LNCaP clone FGC (cell line): ENCODE measurements at regions not wholly inside any gene's neighbourhood (a gene's known extent, or its start where the extent isn't known, plus 50 kb on each side); places are given as distances from the start of the nearest gene placed in this dataset.

Experiments used
- DNase-seq: peaks from one replicate; pipeline ENCODE4 v3.0.0-alpha.2; 2011; ENCODE audit warnings: low read depth
- H3K4me3 ChIP-seq: 2 replicates; pipeline ENCODE4 v1.5.1; 2011; ENCODE audit warnings: mild to moderate bottlenecking, low read depth, low read length, control low read depth
- TF ChIP-seq, protein P1 (sequence below): IDR thresholded peaks from 2 replicates; pipeline ENCODE4 v1.5.1; 2012; ENCODE audit warnings: mild to moderate bottlenecking; ENCODE audit not compliant: control insufficient read depth, insufficient read depth; ENCODE audit errors: extremely low read depth

DNA sequence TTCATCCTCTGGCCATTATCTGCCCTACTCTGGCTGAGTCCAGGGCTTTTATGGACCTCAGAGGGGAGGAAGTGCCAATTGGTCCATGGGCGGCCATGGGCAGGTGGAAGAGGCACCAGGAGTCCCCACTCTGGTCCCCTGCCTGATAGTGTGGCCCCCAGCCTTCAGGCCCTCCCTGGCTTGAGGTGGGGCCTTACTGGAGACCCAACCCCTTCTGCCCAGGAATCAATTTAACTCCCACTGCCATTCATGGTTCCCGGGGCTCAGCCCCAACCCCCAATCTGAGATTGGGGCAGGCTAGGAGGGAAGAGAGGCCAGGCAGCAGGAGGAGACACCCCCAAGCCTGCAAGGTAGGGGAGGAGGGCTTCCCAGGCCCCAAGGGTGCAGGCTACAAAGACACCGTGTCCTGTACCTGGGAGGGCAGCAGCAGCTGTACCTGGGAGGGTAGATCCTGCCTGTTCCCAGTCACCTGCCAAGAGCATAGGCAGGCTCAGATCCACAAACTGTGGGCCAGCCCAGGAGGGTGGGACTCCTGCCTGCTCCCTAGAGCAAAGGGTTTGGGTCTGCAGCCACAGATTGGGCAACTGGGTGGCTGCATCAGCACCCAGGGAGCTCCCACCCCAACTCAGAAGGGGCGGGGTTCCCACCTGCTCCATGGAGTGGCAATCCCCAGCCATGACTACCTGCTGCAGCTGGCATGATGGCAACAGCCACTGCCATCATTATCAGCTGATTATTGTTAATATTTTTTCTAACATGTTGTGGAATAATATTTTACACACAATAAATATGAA is 1044.1 kb upstream of the B3GALT2 start:
- no peak for DNase-seq
- TF ChIP-seq, protein P1, sequence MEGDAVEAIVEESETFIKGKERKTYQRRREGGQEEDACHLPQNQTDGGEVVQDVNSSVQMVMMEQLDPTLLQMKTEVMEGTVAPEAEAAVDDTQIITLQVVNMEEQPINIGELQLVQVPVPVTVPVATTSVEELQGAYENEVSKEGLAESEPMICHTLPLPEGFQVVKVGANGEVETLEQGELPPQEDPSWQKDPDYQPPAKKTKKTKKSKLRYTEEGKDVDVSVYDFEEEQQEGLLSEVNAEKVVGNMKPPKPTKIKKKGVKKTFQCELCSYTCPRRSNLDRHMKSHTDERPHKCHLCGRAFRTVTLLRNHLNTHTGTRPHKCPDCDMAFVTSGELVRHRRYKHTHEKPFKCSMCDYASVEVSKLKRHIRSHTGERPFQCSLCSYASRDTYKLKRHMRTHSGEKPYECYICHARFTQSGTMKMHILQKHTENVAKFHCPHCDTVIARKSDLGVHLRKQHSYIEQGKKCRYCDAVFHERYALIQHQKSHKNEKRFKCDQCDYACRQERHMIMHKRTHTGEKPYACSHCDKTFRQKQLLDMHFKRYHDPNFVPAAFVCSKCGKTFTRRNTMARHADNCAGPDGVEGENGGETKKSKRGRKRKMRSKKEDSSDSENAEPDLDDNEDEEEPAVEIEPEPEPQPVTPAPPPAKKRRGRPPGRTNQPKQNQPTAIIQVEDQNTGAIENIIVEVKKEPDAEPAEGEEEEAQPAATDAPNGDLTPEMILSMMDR = no peak
- no peak overlapping the region for H3K4me3 ChIP-seq

DNA sequence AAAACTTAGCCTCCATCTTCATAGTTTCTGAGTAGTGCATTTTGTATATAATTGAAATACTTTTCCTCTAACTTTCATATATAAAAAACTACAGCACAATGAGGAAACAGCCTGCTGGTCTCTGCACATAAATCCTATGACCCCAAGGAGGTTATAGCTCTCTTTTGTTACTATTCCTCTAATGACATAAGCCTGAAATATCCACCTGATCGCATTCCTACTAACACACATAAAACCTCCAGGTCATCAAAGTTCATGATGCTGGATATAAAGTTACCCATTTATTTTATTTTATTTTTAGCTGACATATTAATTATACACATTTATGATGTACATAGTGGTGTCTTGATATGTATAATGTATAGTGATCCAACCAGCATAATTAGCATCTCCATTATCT is 1042.0 kb upstream of the B3GALT2 start:
- TF ChIP-seq, protein P1 = no peak
- no peak overlapping the region for H3K4me3 ChIP-seq
- no peak for DNase-seq

DNA sequence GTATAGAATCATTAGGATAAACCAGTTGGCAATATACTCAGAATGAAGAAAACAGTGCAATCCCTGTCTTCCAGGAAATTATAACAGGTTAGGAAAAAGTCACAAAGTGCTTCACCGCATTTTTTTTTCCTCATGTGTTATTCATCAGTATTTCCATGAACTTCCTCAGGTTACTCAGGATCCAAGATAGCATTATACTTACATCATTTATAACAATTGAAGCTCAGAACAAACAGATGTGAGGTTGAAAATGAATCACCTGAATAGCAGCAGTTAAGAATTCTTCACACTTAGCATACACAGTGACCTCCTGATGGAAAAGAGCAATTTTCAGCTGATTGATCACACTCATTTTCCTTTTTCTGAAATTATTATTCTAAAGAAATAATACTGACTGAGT is 1040.7 kb upstream of the B3GALT2 start:
- H3K4me3 ChIP-seq = no peak overlapping the region
- DNase-seq = no peak
- TF ChIP-seq, protein P1 = no peak

DNA sequence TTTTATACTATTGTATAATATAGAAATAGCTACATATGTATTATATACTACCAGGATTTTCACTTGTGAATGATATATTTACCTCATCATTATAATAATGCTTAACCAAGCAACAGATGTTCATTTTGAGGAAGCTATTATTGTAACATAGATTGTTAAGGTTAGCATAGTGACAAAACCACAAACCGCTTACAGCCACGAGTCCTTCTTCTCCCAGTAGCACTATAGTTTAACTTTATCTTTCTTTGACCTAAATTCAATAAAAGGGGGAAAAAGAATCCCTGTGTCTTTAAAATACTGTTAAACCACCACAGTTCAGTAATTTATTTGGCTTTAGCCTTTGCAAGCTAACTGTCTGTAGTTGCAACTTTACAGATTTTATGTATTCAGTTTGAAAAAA is 1039.4 kb upstream of the B3GALT2 start:
- H3K4me3 ChIP-seq = no peak overlapping the region
- DNase-seq = no peak
- TF ChIP-seq, protein P1 = no peak

DNA sequence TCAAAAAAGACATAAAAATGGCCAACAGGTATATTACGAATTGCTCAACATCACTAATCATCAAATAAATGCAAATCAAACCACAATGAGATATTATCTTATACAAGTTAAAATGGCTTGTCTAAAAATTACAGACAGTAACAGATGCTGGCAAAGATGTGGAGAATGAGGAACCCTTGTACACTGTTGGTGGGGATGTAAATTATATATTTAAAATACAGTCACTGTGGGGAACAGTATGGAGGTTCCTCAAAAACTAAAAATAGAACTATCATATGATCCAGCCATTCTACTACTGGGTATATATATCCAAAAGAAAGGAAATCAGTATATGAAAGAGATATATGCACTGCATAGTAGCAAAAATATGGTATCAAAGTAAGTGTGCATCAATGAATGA is 1037.2 kb upstream of the B3GALT2 start:
- TF ChIP-seq, protein P1 = no peak
- no peak for DNase-seq

DNA sequence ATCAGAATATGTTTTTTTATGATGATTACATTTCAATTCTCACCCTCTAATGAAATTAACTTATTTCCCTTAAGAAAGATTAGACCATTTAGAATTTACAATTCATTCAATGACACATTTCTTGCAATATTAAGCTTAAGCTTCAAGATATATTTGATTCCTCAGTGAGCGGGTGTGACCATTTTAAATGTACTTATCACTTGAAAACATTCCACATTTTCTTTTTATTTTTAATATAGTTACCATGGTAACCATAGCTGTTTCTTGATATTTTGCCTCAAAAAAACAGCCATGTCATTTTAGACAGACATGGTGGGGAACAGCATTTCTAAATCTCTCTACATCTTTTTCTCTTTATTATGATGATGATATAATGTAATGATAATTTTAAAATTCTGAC is 1029.0 kb upstream of the B3GALT2 start:
- TF ChIP-seq, protein P1 = no peak
- no peak for DNase-seq
- H3K4me3 ChIP-seq = no peak overlapping the region

More for the DNA sequence above, 1037.2 kb upstream of the B3GALT2 start:
- H3K4me3 ChIP-seq = no peak overlapping the region

DNA sequence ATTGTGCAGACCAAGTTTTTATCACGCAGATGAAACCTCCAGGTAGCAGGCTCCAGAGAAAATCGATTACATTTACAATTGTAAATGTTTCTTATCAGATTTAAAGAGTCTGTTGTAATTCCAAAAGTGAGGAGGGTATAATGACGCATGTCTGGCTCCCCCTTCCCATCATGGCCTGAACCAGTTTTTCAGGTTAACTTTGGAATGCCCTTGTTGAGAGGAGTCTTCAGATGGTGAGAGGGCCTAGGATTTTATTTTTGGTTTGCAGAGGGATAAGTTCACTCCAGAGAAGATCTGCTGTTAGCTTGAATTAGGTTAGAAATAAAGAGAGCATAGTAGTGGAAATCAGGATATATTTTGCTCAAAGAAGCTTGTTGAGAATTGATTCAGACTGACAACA is 1028.3 kb upstream of the B3GALT2 start:
- TF ChIP-seq, protein P1 = no peak
- no peak for DNase-seq
- H3K4me3 ChIP-seq = no peak overlapping the region
